Testis (tissue), 2 donors: ENCODE measurements at regions not wholly inside any gene's neighbourhood (a gene's known extent, or its start where the extent isn't known, plus 50 kb on each side); places are given as distances from the start of the nearest gene placed in this dataset.

Source experiments
- DNase-seq: peaks from one replicate; pipeline ENCODE4 v3.0.0-alpha.2; 2019
- H3K27ac ChIP-seq, 2 donors: fragments of 200-600 bp; sonication (generic); one replicate each; pipeline ENCODE4 v1.5.1; 2019
- H3K27me3 ChIP-seq: fragments of 200-600 bp; sonication (generic); one replicate; pipeline ENCODE4 v1.5.1; 2019
- H3K36me3 ChIP-seq: fragments of 200-600 bp; sonication (generic); one replicate; pipeline ENCODE4 v1.5.1; 2017; ENCODE audit warnings: low read depth; ENCODE audit errors: missing control alignments
- H3K4me1 ChIP-seq: fragments of 200-600 bp; sonication (generic); one replicate; pipeline ENCODE4 v1.5.1; 2019
- H3K4me3 ChIP-seq, 2 donors: fragments of 200-600 bp; sonication (generic); one replicate each; pipeline ENCODE4 v1.5.1; 2017 to 2019
- H3K9me3 ChIP-seq: fragments of 200-600 bp; sonication (generic); one replicate; pipeline ENCODE4 v1.5.1; 2017
- POLR2A ChIP-seq: fragments of 450-650 bp; IDR thresholded peaks from one replicate; pipeline ENCODE4 v1.6.1; 2017; ENCODE audit warnings: antibody characterized with exemption, mild to moderate bottlenecking, moderate library complexity
- WGBS, 2 donors: methylation state at CpG; one replicate each; pipeline ENCODE4 v1.1.5; 2018; 5-methylcytosine and 5-hydroxymethylcytosine counted together
- intact Hi-C: fragments of 100-400 bp; cut with DNase I; formaldehyde crosslinking; loops from one replicate; pipeline ENCODE4 v1.15.1; 2023; ENCODE audit warnings: low total_unique reads
- TF ChIP-seq, protein P1 (sequence below), 3 experiments: fragments of 450-650 bp in 2 of 3; fragments of 200-600 bp in 1 of 3; sonication (generic) in 1 of 3; IDR thresholded peaks; one replicate each; pipeline ENCODE4 v1.5.1; 2016 to 2019; ENCODE audit warnings: antibody characterized with exemption in 3 of 3, mild to moderate bottlenecking in 2 of 3, moderate library complexity in 1 of 3

DNA sequence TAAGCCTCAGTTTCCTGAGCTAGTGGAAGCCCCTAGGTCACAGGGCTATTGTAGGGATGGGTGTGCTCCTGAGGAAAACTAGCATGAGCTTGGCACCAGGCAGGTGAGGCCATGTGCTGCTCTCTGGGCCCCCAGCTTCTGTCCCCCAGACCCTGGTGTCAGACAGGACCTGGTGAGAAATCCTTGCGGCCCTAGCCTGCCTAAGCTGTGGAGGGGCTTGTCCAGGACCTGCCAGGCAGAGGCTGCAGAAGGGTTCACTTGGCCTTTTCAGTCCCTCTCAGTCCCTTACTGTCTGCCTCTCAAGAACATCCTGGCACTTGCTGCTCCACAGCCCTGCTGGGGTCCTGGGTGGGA, 58.4 kb downstream of the ZFP36L2 start:
- Histone ChIP-seq H3K27ac (no peak overlapping the region), H3K4me1 (no peaks in the 10 kb centered on the region), H3K36me3 (no peaks in the 10 kb centered on the region), H3K9me3 (no peaks in the 10 kb centered on the region), H3K4me3 (no peak overlapping the region), H3K27me3 (no peaks in the 10 kb centered on the region)
- no peak for DNase-seq
- no peak for TF ChIP-seq POLR2A
- TF ChIP-seq, protein P1, sequence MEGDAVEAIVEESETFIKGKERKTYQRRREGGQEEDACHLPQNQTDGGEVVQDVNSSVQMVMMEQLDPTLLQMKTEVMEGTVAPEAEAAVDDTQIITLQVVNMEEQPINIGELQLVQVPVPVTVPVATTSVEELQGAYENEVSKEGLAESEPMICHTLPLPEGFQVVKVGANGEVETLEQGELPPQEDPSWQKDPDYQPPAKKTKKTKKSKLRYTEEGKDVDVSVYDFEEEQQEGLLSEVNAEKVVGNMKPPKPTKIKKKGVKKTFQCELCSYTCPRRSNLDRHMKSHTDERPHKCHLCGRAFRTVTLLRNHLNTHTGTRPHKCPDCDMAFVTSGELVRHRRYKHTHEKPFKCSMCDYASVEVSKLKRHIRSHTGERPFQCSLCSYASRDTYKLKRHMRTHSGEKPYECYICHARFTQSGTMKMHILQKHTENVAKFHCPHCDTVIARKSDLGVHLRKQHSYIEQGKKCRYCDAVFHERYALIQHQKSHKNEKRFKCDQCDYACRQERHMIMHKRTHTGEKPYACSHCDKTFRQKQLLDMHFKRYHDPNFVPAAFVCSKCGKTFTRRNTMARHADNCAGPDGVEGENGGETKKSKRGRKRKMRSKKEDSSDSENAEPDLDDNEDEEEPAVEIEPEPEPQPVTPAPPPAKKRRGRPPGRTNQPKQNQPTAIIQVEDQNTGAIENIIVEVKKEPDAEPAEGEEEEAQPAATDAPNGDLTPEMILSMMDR (IDR thresholded peaks at IDR 0.05): no peak
- intact Hi-C loops: no loop called here
- WGBS, 2 donors: 100% methylated on average over 1 of the region's 1 CpG

DNA sequence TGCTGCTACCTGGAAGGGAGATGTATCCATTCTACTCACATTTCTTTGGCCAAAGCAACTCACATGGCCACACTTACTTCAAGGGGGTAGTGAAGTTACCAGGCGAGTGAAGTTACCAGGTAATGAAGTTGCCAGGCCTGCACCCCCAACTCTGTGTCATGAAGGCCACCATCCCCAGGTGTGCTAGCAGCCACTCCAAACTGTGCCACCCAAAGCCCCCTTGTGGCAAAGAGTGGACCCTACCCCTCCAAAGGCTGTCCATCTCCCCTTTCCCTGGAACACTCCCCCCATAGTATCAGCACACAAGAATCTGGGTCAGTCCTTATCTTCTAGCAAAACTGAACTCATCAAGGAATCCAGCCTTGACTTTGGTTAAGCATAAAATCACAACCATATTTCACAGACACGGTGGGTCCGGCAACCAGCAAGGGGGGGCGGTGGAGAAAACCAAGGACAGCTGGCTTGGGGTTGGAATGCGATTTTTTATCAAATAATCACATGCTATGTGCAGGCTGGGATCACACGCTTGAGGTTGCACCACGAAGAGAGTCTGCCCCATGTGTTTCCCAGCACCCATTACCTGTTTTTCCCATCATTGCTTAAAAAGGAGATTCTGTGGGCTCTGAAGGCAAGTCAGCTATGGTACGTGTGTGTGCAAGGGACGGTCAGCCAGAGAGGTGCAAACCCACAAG, 60.9 kb downstream of the ZFP36L2 start:
- Histone ChIP-seq H3K9me3 (no peaks in the 10 kb centered on the region), H3K27ac (no peak overlapping the region), H3K4me1 (no peaks in the 10 kb centered on the region), H3K4me3 (no peak overlapping the region), H3K27me3 (no peaks in the 10 kb centered on the region), H3K36me3 (no peaks in the 10 kb centered on the region)
- 62 to 77% methylated on average over 9 of the region's 9 CpGs for WGBS, 2 donors
- DNase-seq: no peak
- TF ChIP-seq, protein P1 (IDR thresholded peaks at IDR 0.05): no peak
- no peak for TF ChIP-seq POLR2A
- intact Hi-C loops: no loop called here

DNA sequence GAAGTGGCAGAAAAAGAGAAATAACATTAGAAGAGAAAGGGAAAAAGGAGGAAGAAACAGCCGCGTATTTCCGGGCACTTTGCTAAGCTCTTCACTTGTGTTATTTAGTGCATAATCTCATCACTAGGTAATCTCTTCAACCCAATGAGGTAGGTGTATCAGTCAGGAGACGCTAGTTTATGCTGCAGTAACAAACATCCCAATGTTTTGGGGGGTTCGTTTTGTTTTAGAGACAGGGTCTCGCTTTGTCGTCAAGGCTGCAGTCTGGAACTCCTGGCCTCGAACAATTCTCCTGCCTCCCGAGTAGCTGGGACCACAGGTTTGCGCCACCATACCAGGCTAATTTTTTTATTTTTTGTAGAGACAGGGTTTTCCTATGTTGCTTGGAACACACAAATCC, 61.7 kb downstream of the ZFP36L2 start:
- Histone ChIP-seq H3K27ac (no peak overlapping the region), H3K9me3 (no peaks in the 10 kb centered on the region), H3K27me3 (no peaks in the 10 kb centered on the region), H3K36me3 (no peaks in the 10 kb centered on the region), H3K4me1 (no peaks in the 10 kb centered on the region), H3K4me3 (no peak overlapping the region)
- WGBS, 2 donors: 93 to 98% methylated on average over 10 of the region's 10 CpGs
- no peak for TF ChIP-seq POLR2A
- TF ChIP-seq, protein P1 (IDR thresholded peaks at IDR 0.05): no peak
- intact Hi-C loops: no loop called here
- DNase-seq: no peak

DNA sequence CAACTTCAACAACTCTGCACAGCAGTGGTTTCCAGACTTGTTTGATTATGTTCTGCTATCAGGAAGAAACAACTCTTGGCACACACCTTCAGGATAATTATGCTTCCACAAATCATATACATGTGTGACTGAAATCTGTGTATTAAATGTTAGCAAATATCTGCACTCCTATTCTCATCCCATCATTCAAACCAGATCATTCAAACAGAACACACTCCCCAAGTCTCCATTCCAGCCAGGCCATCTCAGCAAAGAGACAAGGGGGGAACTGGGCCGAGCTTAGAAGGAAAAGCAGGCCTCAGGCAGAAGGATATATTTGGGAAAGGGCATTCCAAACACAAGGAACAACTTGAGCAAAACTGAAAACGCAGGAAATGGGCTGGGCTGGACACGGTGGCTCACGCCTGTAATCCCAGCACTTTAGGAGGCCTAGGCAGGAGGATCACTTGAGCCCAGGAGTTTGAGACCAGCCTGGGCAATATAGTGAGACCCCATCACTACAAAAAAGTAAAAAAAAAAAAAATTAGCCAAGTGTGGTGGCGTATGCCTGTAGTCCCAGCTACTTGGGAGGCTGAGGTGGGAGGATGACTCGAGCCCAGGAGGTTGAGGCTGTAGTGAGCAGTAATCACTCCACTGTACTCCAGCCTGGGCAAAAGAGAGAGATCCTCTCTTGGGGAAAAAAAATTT, 62.7 kb downstream of the ZFP36L2 start:
- H3K27ac ChIP-seq: no peak overlapping the region
- WGBS, 2 donors: 87 to 89% methylated on average over 6 of the region's 6 CpGs

More for the DNA sequence above, 62.7 kb downstream of the ZFP36L2 start:
- Histone ChIP-seq H3K9me3 (no peaks in the 10 kb centered on the region), H3K36me3 (no peaks in the 10 kb centered on the region), H3K27me3 (no peaks in the 10 kb centered on the region), H3K4me3 (no peak overlapping the region), H3K4me1 (peaks cover 5% of the 10 kb centered on the region)
- no peak for TF ChIP-seq POLR2A
- TF ChIP-seq, protein P1 (IDR thresholded peaks at IDR 0.05): no peak
- intact Hi-C loops: no loop called here
- no peak for DNase-seq
